ENCODE measurements at regions not wholly inside any gene's neighbourhood (a gene's known extent, or its start where the extent isn't known, plus 50 kb on each side); places are given as distances from the start of the nearest gene placed in this dataset.

DNA sequence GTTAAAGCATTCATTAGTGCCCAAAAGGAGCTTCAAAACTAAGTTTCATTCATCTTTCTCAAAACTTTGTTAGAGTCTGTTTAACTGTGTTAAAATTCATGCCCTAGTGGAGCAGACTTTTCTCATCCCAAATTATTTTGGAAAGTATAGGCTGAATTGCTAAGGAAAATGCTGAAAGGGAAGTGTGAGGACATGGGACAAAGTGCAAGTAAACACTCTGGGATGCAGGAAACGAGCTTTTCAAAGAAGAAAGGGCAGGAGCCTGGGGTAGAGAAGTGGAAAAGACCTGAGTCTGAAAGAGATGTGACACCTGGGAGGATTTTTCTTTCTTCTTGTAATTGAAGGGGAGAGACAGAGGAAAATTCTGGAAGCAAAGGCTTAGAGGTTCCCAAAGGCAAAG is 93.1 kb upstream of the ANKRD1 start:
- ChIA-PET POLR2A (no interaction called here), CTCF (interaction anchor here (0.9 to 1.0 kb wide), 2 partner anchors 102 to 237 kb away, joined by 3 read pairs; no protein-coding TSS in a partner anchor)
- no peaks in the 10 kb centered on the region for H3K4me1 ChIP-seq (ENCODE audit: control insufficient read depth in 1 of 2, insufficient read depth in 2 of 2, low read depth in 1 of 2, low read length in 1 of 2)
- H3K9me3 ChIP-seq, result no peaks in the 10 kb centered on the region
- no peak overlapping the region for H3K4me3 ChIP-seq (ENCODE audit: low read depth in 2 of 2, low read length in 1 of 2)
- no peak overlapping the region for H2AFZ ChIP-seq (ENCODE audit: low read depth)
- no peak overlapping the region for H3K4me2 ChIP-seq
- no peak overlapping the region for H3K27ac ChIP-seq (ENCODE audit: low read depth in 2 of 2, low read length in 1 of 2)
- H3K9me2 ChIP-seq, result no peaks in the 10 kb centered on the region
- H3K27me3 ChIP-seq (ENCODE audit: insufficient read depth), result no peaks in the 10 kb centered on the region
- no peaks in the 10 kb centered on the region for H3K79me2 ChIP-seq (ENCODE audit: insufficient read depth)
- no peaks in the 10 kb centered on the region for H3F3A ChIP-seq (replicated peaks; ENCODE audit: insufficient read depth)
- WGBS (ENCODE audit: low lambda C conversion rate), result 8% methylated on average over 1 of the region's 1 CpG
- no peaks in the 10 kb centered on the region for H4K20me1 ChIP-seq (ENCODE audit: insufficient read depth)
- no peaks in the 10 kb centered on the region for H3K36me3 ChIP-seq (replicated peaks in 1 of 2; ENCODE audit: control insufficient read depth in 1 of 2, insufficient read depth in 2 of 2, low read length in 1 of 2)
- H3K9ac ChIP-seq, result no peak overlapping the region
- TF ChIP-seq SMC3 (IDR thresholded peaks at IDR 0.05; ENCODE audit: low read depth, low read length) (no peak), RCOR1 (IDR thresholded peaks at IDR 0.05; ENCODE audit: low read length) (no peak)
- no peak for DNase-seq

GRCh38 chr10:91017198-91017597 is 96.3 kb upstream of the ANKRD1 start:
- DNase-seq, result no peak
- Histone ChIP-seq H3K9ac (no peak overlapping the region), H4K20me1 (ENCODE audit: insufficient read depth) (no peaks in the 10 kb centered on the region), H2AFZ (ENCODE audit: low read depth) (no peak overlapping the region), H3K4me2 (no peak overlapping the region), H3K4me3 (ENCODE audit: low read depth in 2 of 2, low read length in 1 of 2) (no peak overlapping the region), H3K27ac (ENCODE audit: low read depth in 2 of 2, low read length in 1 of 2) (no peak overlapping the region), H3K9me2 (no peaks in the 10 kb centered on the region), H3K36me3 (replicated peaks in 1 of 2; ENCODE audit: control insufficient read depth in 1 of 2, insufficient read depth in 2 of 2, low read length in 1 of 2) (no peaks in the 10 kb centered on the region), H3K27me3 (ENCODE audit: insufficient read depth) (no peaks in the 10 kb centered on the region), H3K9me3 (no peaks in the 10 kb centered on the region), H3K4me1 (ENCODE audit: control insufficient read depth in 1 of 2, insufficient read depth in 2 of 2, low read depth in 1 of 2, low read length in 1 of 2) (no peaks in the 10 kb centered on the region), H3K79me2 (ENCODE audit: insufficient read depth) (no peaks in the 10 kb centered on the region), H3F3A (replicated peaks; ENCODE audit: insufficient read depth) (no peaks in the 10 kb centered on the region)
- no peak for TF ChIP-seq TEAD4 (IDR thresholded peaks at IDR 0.05; ENCODE audit: borderline replicate concordance, insufficient read depth)
- TF ChIP-seq SIN3A (IDR thresholded peaks at IDR 0.05; ENCODE audit: borderline replicate concordance, low read depth, low read length), result no peak
- TF ChIP-seq TAF1 (IDR thresholded peaks at IDR 0.05; ENCODE audit: borderline replicate concordance, low read depth, low read length), result no peak
- TF ChIP-seq RAD21 (IDR thresholded peaks at IDR 0.05; ENCODE audit: low read length), result no peak
- no peak for TF ChIP-seq EZH2phosphoT487 (IDR thresholded peaks at IDR 0.05; ENCODE audit: borderline replicate concordance, low read depth)
- TF ChIP-seq, protein P1, sequence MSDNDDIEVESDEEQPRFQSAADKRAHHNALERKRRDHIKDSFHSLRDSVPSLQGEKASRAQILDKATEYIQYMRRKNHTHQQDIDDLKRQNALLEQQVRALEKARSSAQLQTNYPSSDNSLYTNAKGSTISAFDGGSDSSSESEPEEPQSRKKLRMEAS (IDR thresholded peaks at IDR 0.05; ENCODE audit: low read depth), result no peak
- no peak for TF ChIP-seq USF1 (IDR thresholded peaks at IDR 0.05; ENCODE audit: borderline replicate concordance, low read depth)
- no peak for TF ChIP-seq EP300 (IDR thresholded peaks at IDR 0.05; ENCODE audit: borderline replicate concordance in 1 of 2, low read depth in 1 of 2, low read length in 1 of 2)
- TF ChIP-seq RCOR1 (IDR thresholded peaks at IDR 0.05; ENCODE audit: low read length), result no peak
- TF ChIP-seq MXI1 (IDR thresholded peaks at IDR 0.05; ENCODE audit: low read depth, low read length), result no peak
- no peak for TF ChIP-seq FOXJ3 (CRISPR knock-in tag; IDR thresholded peaks at IDR 0.05)
- TF ChIP-seq POLR2AphosphoS5 (IDR thresholded peaks at IDR 0.05; ENCODE audit: low read depth, low read length), result no peak
- TF ChIP-seq FOXM1 (IDR thresholded peaks at IDR 0.05; ENCODE audit: low read depth), result no peak
- TF ChIP-seq, protein P2, sequence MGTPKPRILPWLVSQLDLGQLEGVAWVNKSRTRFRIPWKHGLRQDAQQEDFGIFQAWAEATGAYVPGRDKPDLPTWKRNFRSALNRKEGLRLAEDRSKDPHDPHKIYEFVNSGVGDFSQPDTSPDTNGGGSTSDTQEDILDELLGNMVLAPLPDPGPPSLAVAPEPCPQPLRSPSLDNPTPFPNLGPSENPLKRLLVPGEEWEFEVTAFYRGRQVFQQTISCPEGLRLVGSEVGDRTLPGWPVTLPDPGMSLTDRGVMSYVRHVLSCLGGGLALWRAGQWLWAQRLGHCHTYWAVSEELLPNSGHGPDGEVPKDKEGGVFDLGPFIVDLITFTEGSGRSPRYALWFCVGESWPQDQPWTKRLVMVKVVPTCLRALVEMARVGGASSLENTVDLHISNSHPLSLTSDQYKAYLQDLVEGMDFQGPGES (IDR thresholded peaks at IDR 0.05; ENCODE audit: low read depth, low read length), result no peak
- TF ChIP-seq GABPA (IDR thresholded peaks at IDR 0.05; ENCODE audit: low read depth), result no peak
- no peak for TF ChIP-seq JUND (IDR thresholded peaks at IDR 0.05)
- no peak for TF ChIP-seq USF2 (IDR thresholded peaks at IDR 0.05; ENCODE audit: borderline replicate concordance, low read depth, low read length)
- WGBS (ENCODE audit: low lambda C conversion rate), result 69% methylated on average over 3 of the region's 3 CpGs
- ChIA-PET CTCF (interaction anchor here (0.7 to 3.5 kb wide), 2 partner anchors 11 to 138 kb away, joined by 3 to 18 read pairs; no protein-coding TSS in a partner anchor), POLR2A (no interaction called here)

Measured in SK-N-SH (cell line).